Fibroblast of skin of left quadriceps (primary cell): ENCODE measurements at regions not wholly inside any gene's neighbourhood (a gene's known extent, or its start where the extent isn't known, plus 50 kb on each side); places are given as distances from the start of the nearest gene placed in this dataset.

Source experiments
- DNase-seq, 2 experiments: peaks; one replicate each; pipeline ENCODE4 v3.0.0-alpha.2; 2013; ENCODE audit warnings: low read depth in 2 of 2

DNA sequence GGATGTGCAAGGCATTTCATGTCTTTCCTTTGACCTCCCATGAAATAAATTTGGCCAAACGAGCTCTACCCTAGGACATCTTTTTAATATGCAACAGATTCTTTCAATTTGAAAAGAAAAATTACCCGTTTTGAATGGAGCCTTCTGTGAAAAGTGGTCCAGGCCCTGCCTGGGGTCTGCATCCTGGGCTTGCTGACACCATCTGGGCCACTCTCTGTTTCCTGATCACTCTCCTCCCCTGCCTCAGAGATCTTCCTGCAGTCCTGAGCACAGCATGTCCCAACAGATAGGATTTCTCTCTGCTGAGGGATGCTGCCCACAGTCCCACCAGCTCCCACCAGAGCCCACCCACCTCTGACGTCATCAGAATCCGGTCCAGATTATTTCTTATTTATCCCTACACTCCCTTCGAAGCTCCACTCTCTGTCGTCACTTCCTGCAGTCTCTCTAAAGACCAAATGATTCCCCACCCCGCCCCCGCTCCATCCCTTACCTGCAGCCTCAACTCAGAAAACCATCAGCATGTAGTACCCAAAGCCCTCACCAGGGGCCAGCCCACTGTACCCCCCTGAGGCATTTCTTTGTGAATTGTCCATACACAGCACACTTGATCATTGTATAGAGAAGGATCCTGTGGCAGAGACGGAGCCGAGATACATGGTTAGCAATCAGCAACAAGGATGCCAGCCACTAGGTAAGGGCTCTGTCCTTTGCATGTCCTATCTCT is 192.1 kb upstream of the MGMT start:
- no peak for DNase-seq

DNA sequence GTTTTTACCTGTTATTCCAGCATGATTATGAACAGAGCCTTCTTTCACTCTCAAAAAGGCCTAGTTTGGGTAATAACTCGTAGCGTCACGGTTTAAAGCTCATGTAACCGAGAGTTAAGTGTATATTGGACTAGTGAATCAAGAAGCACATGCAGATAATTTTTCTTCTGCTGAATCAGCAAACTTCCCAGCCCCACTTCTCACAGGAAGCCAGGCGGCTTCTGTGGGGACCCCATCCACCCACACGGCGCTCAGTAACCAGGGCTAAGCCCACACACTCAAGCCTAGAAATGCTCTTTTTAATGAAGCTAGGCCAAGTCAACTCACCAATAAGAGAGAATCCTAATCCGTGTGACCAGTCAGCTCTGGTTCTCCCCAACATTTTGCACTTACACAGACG is 191.2 kb upstream of the MGMT start:
- DNase-seq, result no peak

- DNase-seq, result no peak
Measured at GRCh38 chr10:129277084-129277483, 190.0 kb upstream of the MGMT start.

GRCh38 chr10:129277841-129278240 is 189.2 kb upstream of the MGMT start:
- DNase-seq, result no peak

DNA sequence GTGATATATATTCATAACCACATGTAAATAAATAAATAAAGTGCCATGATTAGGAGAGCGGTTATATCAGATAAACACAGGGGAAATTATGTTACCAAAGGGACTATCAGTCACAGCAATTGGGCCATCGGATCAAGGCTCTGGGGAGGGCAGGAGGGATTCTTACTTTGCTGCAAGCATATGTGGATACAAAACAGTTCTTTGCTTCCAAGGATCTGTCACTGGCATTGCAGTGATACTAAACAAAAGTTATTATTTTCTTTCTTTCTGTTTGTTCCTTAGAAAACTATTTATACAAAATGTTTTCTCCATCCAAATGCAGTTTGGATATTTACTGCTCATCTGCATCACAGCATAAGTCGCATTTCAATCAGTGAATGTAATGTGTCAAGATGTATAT is 188.4 kb upstream of the MGMT start:
- no peak for DNase-seq

DNA sequence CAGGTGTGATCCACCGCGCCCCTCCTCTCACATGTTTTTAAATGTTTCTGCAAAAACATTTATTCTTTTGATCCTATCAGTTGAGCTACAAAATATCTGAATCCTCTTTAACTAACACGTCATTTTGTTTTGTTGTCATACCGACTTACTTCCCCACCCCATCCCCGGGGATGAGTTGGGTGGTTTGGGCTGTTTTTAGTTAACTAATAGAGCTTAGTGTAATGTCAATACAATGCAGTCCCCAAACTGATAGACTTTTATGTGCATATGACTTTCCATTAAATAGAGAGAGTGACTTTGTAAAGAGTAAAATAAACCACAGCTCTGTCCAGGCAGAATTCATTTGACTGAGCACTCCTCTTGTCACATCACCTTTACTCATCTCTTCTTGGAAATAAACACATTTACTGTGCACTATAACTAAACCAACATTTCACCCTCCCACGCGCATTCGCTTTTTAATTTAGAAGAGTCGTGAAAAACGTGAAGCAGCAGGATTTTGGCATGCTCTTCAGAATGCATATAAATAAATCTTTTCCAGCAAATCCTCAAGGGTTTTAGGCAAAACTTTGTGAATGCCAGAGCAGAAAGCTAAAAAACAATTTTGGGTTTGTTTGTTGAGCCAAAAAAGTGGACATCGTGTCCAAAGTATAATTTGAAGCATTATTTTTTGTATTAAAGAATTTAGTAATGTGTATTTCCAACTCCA is 187.4 kb upstream of the MGMT start:
- no peak for DNase-seq

- no peak for DNase-seq
Measured at GRCh38 chr10:129280155-129280502, 186.9 kb upstream of the MGMT start.

DNA sequence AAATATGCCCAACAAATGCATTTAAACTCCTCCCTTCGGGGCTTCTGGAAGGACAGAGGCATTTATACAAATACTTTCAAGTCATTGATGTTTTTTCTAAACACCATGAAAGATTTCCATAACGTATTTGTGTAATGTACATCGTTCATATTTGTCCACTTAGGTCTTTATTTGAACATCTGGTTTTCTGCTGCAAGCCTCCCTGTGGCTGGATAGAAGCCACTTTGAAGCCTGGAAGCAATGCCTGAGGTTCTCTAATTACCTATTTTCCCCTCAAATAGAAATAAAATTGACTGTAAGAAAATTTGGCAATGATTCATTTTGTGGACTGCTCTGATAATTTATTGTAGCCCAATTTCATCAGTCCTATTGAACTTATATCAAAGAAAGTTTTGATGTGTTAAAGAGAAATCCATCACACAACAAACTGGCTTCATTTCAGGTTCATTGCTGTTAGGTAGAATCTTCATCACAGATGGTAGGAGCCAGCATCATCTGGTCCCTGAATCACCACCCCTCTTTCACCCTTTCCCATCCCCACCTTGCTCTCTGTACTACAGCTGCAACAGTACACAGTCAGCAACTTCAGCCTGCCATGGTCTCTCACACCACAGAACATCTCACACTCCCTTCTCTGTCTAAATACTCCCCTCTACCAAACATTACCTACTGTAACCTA is 186.0 kb upstream of the MGMT start:
- no peak for DNase-seq

DNA sequence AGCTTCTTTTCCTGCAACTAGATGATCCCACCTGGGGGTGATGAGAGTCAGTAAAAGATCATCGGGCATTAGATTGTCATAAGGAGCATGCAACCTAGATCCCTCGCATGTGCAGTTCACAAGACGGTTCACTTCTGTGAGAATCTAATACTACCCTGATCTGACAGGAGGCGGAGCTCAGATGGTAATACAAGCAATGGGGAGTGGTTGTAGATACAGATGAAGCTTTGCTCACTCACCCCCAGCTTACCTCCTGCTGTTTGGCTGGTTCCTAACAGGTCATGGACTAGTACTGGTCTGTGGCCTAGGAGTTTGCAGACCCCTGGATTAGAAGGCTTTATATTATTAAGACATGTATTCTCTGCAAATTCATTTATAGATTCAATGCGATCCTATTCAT is 181.6 kb upstream of the MGMT start:
- DNase-seq, result no peak

GRCh38 chr10:129288999-129289584 is 177.9 kb upstream of the MGMT start:
- DNase-seq, result no peak

- no peak for DNase-seq
Measured at GRCh38 chr10:129293991-129294700, 172.9 kb upstream of the MGMT start.

GRCh38 chr10:129294944-129295343 is 172.1 kb upstream of the MGMT start:
- DNase-seq, result no peak

DNA sequence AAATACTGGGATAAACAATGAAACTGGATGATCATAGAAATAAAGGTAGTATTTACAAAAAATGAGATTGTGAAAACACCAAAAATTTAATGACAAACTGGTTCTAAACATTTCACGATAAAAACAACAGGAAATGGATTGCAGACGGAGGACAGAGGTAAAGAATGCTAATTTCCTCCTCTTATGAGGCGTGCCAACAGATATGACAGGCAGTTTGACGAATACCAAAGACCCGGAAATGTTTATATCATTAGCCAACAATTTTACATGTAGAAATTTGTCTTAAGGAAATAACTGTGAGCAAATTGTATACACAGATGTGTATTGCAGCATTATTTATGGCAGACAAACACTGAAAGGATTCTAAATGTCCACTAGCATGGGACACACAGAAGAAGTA is 162.0 kb upstream of the MGMT start:
- DNase-seq, result no peak

GRCh38 chr10:129307141-129307540 is 159.9 kb upstream of the MGMT start:
- no peak for DNase-seq

DNA sequence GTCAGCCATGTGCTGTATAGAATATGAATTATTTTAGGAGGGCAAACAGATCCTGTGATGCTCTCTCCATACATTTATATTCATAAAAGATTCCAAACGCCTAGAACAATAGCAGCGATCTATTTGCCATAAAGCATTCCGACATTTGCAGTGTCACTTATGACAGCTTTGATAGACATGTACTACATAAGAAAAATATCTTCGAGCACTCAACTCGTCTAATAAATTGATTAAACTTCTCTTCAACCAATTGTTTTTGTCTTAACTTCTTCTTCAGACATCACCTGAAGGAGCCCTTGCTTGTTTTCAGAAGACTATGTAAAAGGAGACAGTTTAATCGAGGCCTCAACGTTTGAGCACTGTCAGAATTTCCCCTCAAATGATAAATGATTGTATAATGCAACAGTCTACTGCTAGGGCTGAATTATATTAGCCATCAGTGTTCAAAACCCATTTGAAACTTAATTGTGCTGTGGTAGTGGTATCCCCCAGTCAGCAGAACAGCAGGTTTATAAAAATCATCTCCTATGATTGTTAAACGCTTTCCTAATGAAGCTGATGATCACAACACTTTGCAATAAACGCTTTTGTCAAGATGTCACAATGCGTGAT is 158.0 kb upstream of the MGMT start:
- DNase-seq, result no peak

- DNase-seq, result no peak
Measured at GRCh38 chr10:129309565-129309964, 157.5 kb upstream of the MGMT start.

GRCh38 chr10:129310881-129311280 is 156.2 kb upstream of the MGMT start:
- DNase-seq, result no peak

GRCh38 chr10:129319934-129320333 is 147.1 kb upstream of the MGMT start:
- DNase-seq, result no peak

DNA sequence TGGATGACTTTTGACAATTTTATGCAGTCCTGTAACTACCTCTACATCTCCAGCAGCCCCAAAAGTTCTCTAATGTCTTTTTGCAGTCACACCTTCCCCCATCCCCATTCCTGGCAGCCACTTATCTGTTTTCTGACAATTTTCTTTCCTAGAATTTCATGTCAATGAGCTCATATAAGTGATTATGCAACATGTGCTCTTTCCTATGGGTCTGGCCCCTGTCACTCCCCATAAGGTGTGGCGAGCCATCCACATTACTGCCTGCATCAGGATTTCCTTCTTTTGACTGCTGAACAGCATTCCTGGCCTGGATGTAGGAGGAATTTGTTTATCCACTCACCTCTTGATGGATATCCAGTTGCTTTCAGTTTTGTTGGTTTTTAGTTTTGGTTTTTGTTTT is 146.7 kb upstream of the MGMT start:
- DNase-seq, result no peak

GRCh38 chr10:129321727-129322126 is 145.3 kb upstream of the MGMT start:
- DNase-seq, result no peak

GRCh38 chr10:129322933-129323820 is 143.9 kb upstream of the MGMT start:
- DNase-seq, result no peak
